Cardiac fibroblast (primary cell): ENCODE measurements at regions not wholly inside any gene's neighbourhood (a gene's known extent, or its start where the extent isn't known, plus 50 kb on each side); places are given as distances from the start of the nearest gene placed in this dataset.

Experiments
- DNase-seq, 2 donors: peaks; one replicate each; pipeline versions ENCODE4 v3.0.0 to v3.0.0-alpha.2; 2010; ENCODE audit warnings: low read depth in 2 of 2
- H3K4me3 ChIP-seq, 2 donors: replicated peaks in 1 of 2; 1 replicate in 1 of 2; 2 replicates in 1 of 2; pipeline ENCODE4 v1.5.1; 2011; ENCODE audit warnings: low read depth in 2 of 2, low read length in 2 of 2, mild to moderate bottlenecking in 2 of 2, moderate library complexity in 1 of 2
- TF ChIP-seq, protein P1 (sequence below): IDR thresholded peaks from one replicate; pipeline ENCODE4 v1.5.1; 2011; ENCODE audit warnings: low read depth, mild to moderate bottlenecking, low read length, inconsistent platforms

DNA sequence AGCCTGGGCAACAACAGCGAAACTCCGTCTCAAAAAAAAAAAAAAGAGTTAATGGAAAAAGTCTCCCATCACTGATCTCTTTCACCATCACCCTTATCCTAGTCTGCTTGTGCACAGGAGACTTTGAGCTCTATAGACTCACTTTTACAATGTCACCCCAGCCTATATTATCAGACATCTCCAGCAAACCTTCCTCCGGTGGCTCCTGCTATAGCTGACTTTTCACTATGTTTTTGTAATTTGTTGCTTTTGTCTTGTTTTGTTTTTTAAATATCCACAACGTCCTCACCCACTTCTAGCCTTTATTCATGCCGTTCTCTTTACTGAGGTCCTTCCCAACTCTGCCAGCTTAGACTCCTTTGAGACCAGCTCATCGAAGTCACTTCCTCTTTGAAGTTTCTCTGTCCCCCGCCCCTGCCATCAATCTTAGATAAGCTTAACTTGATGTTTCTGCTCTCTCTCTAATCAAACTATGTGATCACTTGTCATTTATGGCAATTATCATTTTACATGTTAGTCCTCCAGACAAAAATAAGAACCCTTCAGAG lies 82.7 kb upstream of the CHD2 start:
- no peak overlapping the region for H3K4me3 ChIP-seq
- no peak for DNase-seq
- TF ChIP-seq, protein P1, sequence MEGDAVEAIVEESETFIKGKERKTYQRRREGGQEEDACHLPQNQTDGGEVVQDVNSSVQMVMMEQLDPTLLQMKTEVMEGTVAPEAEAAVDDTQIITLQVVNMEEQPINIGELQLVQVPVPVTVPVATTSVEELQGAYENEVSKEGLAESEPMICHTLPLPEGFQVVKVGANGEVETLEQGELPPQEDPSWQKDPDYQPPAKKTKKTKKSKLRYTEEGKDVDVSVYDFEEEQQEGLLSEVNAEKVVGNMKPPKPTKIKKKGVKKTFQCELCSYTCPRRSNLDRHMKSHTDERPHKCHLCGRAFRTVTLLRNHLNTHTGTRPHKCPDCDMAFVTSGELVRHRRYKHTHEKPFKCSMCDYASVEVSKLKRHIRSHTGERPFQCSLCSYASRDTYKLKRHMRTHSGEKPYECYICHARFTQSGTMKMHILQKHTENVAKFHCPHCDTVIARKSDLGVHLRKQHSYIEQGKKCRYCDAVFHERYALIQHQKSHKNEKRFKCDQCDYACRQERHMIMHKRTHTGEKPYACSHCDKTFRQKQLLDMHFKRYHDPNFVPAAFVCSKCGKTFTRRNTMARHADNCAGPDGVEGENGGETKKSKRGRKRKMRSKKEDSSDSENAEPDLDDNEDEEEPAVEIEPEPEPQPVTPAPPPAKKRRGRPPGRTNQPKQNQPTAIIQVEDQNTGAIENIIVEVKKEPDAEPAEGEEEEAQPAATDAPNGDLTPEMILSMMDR, result no peak

DNA sequence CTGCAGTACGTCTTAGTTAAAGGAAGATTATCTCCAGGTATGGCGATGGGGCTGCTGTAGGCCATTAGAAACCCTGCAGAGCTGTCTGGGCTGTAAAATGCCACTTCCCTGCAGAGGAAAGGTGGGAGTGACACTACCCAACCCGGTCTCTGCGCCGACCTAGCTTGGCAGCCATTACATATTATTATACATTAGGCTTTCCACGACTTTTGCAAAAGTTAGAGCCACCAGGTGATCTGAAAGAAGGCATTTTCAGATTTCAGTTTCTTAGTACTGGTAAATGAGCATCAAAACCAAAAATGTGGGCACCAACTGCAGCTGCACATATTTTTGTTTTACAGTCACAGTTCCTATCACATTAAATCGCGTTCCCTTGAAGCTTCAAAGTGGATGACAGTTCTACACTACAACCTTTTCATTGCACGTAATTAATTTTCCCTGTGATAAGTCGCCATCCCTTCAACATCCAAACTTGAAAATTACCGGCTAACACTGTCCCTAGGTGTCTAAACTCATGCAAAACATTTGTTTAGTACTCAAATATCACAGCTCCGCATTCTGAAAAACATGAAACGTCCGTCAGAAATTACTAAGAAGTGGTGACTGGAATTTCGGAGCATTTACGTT lies 81.4 kb upstream of the CHD2 start:
- no peak for DNase-seq
- TF ChIP-seq, protein P1, result no peak
- H3K4me3 ChIP-seq, result no peak overlapping the region

DNA sequence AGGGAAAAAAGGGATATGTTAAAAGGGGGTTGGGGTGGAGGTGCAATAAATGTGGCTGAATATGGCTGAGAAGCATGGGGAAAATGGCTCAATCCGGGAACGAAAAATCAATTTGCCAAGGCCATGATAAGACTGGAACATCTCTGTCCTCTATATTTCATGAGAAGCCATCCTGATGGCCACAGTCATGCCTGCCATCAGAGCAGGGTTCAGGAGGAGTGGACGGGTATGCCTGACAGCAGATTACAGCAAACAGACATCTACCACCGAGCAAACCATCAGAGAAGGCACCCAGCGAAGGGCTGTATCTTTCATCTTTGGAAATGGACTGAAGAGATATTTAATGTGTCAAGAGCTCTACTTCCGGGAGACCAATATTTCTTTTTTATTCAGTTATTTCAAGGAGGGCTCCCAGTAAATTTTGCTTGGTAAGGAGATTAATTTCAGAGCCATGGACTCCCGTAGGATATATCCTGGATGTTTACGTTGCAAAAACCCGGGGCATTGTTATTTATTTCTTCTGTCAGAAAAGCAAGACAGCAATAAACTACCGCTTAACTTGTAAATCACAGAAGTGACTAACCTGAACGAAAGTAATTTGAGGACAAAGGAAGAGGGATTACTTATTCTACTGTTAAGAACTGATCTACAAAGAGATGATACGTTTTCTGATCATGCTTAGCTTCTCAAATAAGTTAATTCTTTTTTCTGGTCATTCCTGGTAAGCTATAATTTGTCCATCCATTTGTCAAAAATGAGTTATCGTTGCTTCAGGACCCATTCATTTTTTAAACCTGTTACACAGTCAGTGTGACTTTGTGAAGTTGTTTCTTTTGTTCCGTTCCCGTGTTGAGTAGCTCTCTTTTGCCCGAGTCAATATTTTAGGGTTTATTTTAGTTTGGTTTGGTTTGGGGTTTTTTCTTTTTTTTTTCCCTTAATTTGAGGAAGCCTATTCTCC lies 80.6 kb upstream of the CHD2 start:
- peak in 1 of 2 donors; percentile 41 for DNase-seq
- TF ChIP-seq, protein P1, result no peak
- H3K4me3 ChIP-seq, result peak overlapping the region; percentile 11 to 33

DNA sequence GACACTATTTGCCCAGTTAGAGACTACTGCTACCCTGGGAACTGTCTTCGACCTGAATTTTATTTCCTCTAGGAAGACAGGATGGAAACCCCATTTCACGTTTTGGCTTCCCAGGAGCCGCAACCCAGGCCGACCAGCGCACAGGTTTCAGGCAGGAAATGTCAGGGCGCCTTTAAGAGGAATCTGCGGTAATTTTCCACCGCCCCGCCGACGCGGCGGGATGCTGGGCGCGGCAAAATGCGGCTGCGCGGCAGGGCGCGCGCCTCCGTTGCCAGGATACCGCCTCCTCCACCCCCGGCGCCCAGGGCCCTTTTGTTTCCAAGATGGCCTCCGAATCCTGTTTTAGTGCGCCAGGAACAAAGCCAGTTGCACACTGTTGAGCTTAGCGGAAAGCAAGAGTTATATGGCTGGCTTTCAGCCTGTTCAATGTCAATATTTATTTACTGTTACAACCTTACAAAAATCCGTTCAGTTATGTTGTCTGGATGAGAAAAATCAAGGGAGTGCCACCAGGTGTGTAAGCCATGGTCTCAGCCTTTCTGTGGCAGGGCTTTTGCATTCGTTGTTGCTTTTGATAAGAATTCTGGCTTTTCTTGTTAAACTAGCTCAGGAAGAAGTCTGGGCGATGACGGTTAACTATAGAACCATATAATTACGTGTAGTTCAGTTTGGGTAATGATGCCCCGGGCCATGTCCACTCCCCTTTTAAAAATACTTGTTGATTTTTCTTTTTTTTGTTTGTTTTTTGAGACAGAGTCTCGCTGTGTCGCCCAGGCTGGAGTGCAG lies 79.7 kb upstream of the CHD2 start:
- peak; percentile 92 to 94 for DNase-seq
- H3K4me3 ChIP-seq, result peak overlapping the region; percentile 11 to 33
- TF ChIP-seq, protein P1, result no peak

DNA sequence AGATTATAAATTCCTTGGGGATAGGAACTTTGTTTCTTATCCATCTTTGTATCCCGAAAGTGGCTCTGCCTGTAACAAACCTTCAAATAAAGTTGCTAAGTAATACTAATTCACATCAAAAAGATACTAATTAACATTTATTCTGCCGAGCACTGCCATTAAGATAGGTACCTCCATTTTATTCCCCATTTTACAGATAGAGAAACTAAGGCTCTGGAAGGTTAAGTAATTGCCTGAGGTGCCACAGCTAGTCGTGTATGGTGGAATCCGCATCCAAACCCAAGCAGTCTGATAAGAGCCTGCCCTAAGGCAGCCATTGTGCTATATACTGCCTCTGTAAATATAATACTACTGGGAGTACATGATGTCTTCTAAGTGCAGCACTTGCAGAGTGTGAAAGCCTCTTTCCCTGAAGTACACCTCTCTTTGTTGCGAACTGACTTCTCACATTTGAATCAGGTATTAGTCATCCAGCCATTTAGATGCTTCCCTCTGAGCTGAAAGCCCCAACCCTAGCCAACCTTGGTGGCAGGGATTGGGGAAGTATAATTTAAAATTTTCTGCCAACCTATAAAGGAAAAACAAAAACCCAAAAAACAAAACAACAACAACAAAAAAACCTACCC lies 78.5 kb upstream of the CHD2 start:
- H3K4me3 ChIP-seq, result no peak overlapping the region
- TF ChIP-seq, protein P1, result no peak
- peak in 1 of 2 donors; percentile 34 for DNase-seq
